ENCODE measurements at regions not wholly inside any gene's neighbourhood (a gene's known extent, or its start where the extent isn't known, plus 50 kb on each side); places are given as distances from the start of the nearest gene placed in this dataset.
A peak's percentile ranks its signal among the peaks of the same experiment; 100 is the strongest.
"Not testable (repeated sequence)": the region's sequence is repeated elsewhere in the genome, so short reads cannot be mapped to it uniquely, and the experiment has no call there.

DNA sequence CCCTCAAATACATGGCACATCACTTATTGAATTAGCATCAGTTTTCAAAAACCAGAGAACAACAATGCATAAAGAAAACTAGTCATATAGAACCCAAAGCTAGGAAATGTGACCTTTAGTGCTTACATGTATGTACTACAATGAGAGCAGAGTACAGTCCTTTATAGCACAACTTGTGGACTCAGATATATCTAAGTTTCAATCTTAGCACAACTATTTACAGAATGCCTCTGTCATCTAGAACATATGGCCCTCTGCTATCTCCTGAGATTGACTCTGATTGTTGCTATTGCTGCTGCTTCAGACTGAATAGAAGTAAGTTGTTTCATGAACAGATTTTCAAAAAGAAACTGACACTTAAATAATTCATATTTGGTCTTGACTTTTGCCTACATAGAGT lies 1536.2 kb downstream of the EFNA5 start:
- DNase-seq (ENCODE audit: low read depth in 2 of 2), result no peak

DNA sequence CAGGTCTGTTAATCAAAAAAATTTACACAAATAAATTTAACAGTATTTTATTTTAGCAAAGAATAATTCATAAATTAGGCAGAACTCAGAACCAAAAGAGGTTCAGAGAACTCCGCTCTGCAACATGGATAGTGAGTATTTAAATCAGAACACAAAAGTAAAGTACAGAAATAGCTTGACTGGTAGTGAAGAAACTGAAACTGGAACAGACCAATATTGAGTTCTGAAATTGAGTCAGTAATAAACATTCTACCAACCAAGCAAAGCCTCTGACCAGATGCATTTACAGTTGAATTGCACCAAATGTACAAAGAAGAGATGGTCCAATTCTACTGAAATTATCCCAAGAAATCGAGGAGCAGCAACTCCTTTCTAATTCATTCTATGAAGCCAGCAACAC lies 1542.8 kb downstream of the EFNA5 start:
- no peak for DNase-seq (ENCODE audit: low read depth in 2 of 2)

DNA sequence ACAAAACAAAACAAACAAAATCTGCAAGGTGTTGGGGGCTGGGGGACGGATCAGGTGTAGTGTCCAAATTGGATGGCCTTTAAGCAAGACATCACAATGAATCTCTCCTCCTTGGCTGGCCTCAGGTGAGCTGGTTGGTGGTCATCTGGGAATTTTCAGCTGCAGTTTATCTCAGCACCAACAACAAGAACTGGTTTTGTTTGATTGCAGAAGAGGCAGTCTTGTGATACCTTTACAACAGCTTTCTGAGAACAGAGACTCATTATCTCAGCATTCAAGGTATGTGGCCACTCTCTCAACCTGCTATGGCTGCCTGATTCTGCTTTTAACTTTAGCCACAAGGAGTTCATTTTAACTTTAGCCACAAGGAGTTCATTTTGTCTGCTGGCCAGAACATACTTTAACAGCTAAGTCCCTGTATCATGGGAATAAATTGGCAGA lies 1543.4 kb downstream of the EFNA5 start:
- no peak for DNase-seq (ENCODE audit: low read depth in 2 of 2)

DNA sequence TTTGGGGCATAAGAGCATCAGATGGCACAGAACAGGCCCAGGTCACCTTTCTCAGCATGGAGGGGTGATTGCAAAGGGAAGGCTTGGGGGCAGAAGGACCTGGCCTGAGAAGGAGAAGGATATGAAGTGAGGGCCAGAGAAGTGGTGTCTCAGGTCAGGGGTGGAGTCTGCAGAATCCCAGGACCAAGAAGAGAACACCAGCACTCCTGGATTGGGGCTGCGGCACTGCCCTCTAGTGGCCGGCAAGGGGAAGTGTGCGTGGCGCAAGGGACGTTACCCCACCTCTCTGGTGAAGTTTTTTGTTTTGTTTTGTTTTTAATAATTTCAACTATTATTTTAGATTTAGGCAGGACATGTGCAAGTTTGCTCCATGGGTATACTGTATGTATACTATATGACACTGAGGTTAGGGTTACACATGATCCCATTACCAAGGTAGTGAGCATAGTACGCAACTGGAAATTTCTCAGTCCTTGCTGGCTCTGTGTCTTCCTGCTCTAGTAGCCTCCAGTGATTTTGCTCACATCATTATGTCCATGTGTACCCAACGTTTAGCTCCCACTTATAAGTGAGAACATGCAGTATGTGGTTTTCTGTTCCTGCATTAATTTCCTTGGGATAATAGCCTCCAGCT lies 1548.6 kb downstream of the EFNA5 start:
- DNase-seq (ENCODE audit: low read depth in 2 of 2), result peak in 1 of 2 donors; percentile 8

DNA sequence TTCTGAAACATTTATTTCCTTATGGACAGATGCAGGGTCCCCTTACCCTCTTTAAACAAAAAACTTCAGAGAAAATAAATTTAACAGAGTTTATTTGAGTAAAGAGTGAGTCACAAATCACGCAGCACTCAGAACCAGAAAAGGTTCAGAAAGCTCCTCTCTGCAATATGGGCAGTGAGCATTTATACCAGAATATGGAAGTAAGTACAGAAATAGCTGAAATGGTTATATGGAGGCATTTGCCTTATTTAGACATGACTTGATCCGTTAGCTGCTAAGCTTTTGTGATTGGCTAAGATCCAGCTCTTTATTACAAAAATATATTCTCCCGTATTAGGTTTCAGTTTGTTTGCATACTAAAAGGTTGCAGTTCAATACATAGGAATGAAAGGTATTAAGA lies 1554.1 kb downstream of the EFNA5 start:
- no peak for DNase-seq (ENCODE audit: low read depth in 2 of 2)

DNA sequence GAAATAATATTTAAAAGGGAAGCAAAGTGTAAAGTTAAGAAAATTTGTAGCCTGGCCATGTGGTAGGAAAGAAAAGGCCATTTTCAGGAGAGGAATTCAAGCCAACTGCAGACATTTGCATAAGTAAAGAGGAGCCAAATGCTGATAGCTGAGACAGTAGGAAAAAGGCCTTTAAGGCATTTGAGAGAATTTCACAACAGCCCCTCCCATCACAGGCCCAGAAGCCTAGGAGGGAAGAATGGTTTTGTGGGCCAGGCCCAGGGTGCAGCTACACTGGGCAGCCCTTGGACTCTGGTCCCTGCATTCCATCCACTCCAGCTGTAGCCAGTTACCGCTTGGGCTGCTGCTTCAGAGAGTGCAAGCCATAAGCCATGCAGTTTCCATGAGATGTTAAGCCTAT lies 1556.8 kb downstream of the EFNA5 start:
- no peak for DNase-seq (ENCODE audit: low read depth in 2 of 2)

DNA sequence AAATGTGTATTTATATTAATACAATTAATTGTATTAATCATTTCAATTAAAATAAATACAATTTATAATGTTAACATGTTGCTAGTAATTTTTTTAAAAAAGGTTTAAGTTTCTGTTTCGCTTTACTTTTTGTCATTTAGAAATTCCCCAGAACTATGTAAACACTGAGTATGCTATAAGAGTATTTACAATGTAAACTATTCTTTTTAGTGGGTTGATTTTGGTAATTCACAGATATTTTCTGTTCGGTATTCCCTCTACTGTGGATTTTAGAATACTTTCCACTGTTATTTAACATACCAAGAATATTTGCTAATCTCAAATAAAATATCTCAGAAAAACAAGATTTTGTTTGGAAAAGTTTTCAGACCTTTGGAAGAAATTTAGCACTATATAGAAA lies 1564.4 kb downstream of the EFNA5 start:
- DNase-seq (ENCODE audit: low read depth in 2 of 2), result no peak

DNA sequence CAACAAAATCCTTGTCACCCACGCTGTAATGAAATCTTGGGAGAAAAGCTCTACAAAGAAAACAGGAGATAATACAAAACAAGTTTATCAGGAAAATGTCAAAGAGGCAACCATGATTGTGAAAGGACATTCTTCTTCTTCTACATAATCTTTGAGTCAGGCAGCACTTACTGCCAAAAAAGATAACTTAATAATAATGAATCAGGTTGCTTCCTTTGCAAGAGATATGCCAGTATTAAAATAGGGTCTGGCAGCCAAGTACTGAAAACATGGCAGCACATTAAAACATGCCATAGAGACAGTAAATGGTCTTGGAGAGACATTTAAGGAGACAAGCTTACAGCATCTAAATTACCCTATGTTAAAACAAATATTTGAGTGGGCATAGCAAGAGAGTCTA lies 1573.4 kb downstream of the EFNA5 start:
- no peak for DNase-seq (ENCODE audit: low read depth in 2 of 2)

DNA sequence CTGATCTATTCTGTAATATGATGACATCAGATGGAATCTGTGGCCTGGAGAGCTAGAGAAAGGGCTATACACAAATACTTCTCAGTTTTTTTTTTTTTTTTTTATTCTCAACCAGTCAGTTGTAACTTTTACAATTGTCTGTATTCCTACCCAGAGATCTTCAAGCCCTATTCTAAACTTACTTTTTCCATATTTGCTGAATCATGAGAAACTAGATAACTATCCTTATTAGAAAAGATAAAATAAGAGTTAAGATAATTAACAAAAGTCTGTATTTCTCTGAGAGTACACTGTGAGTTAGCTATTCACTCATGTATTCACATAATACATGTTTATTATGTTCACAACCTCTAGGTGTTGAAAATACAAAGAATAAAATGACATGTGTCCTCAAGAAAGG lies 1575.9 kb downstream of the EFNA5 start:
- no peak for DNase-seq (ENCODE audit: low read depth in 2 of 2)

DNA sequence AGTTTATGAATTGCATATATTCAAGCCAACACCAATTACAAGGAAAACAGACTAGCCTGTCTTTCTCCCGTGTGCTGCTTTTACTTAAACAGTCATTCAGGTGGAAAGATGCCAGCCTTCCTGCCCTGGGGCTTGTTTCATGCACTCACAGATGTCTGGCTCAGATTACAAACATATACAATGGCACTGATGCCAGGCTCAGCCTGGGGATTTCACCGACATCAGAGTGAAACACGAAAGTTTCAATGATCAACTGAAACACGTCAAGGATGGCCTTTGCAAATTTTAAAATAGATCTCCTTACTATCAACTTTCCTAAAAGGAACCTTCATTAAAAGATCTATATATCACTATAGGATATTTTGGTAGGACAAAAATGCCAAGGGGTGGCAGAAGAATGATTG lies 1576.5 kb downstream of the EFNA5 start:
- no peak for DNase-seq (ENCODE audit: low read depth in 2 of 2)

DNA sequence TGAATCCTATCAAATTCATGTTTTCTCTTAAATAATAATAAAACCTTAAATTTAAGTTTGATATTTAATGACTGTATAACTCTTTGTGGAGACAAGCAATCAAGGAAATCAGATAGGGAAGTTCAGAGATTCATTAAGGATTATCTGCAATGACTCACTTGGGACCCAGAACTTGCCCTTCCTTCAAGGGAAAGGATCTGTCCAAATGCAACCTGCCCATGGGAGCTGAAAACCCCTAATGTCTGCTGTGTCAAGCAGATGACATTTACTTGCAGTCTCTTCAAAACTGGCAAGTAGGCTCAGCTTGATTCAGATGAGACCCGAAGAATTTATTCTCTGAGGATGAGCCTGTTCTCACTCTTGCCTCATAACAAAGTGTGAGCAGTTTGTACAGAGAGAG lies 1577.6 kb downstream of the EFNA5 start:
- no peak for DNase-seq (ENCODE audit: low read depth in 2 of 2)

DNA sequence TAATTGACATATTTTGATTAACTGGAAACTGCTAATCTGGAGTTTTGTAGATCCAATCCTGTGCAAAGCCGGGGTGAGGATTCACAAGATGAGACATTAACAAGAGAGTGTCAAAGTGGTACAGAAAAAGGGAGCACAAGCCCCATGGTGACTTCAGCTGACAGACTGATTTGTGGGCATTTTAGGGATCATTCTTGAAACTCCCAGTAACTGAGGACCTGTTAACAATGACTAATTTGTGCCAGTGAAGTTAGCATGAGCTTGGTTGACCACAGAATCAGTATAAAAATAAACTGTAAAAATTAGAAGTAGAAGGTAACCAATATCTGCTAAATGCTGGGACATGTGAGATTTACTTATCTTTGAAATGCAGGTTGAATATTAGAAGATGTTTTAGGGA lies 1578.3 kb downstream of the EFNA5 start:
- DNase-seq (ENCODE audit: low read depth in 2 of 2), result no peak

DNA sequence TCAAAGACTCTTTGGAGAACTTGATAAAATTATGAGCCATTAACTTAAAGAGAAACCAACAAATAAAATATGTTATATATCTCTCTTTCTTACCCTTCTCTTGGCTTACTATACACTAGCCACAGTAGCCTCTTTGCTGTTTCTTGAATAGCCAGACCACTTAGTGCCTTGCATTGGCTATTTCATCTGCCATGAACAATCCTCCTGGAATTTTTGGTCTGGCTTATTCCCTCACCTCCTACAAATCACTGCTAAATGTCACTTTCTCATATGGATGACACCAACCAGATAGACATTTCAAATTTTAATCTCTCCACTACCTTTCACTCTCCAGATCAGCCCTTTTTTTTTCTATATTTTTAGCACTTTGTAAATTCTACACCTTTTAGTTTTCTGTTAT lies 1581.7 kb downstream of the EFNA5 start:
- no peak for DNase-seq (ENCODE audit: low read depth in 2 of 2)

DNA sequence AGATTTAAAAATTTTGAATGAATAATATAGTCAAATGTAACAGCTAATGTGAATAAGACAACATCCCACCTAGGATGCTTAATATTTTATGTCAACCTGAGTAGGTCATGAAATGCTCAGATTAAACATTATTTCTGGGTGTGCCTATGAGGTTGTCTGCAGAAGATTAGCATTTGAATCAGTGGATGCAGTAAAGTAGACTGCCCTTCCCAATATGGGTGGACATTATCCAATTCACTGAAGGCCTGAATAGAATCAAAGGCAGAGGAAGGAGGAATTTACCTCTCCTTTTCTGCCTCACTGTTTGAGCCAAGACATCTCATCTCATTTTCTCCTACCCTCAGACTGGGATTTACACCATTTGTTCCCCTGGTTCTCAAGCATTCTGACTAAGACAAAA lies 1582.3 kb downstream of the EFNA5 start:
- DNase-seq (ENCODE audit: low read depth in 2 of 2), result no peak

DNA sequence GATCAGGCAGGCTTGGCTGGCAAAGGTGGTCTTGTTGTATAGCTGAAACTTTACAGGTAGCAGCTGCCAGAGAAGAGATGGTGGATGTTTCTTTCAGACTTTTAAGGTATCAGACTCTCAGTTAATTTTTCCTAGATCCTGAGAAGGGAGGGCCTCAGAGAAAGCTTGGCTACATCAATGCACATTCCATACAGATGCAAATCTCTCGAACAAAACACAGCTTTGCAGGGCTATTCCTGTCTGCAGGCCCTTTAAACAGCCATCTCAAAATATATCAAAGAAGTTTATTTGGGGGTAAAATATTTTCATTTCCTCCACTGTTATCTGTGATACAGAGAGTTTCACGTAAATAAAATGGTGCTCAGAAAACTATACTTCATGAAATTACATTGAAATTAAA lies 1584.4 kb downstream of the EFNA5 start:
- DNase-seq (ENCODE audit: low read depth in 2 of 2), result no peak

DNA sequence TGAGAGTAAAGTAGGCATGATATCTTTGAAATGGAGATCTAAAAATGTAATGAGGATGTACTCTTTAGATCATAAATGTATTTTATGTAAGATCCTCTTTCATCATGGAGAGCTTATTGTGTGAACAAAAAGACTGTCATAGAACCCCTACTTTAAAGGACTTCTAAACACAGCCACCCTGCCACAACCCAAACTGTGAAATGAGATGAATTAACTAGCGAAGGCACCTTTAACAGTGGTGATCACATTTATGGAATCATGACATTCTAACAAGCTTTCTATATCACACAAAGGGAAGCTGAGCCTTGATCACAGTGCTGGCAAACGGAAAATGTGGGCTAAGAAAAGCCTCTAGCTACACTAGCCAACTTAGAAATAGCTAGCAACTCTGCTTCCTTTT lies 1585.2 kb downstream of the EFNA5 start:
- no peak for DNase-seq (ENCODE audit: low read depth in 2 of 2)

DNA sequence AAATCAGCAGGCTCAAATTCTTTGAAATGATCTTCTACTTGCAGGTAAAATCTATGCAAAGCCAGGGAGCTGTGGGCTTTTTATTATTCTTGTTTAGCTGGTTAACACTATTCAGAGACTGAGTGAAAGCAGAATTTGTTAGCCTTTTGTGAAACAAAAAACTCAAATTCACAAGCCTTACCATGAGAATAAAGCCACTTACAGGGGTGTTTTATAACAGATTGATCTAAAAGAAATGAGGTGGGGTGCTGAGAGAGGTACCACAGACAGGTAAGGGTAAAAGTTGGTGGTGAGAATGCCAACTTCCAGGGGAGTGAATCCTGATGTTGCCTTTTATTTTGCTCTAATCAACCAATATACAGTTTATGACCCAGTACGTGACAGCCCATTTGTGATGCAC lies 1585.6 kb downstream of the EFNA5 start:
- DNase-seq (ENCODE audit: low read depth in 2 of 2), result no peak

DNA sequence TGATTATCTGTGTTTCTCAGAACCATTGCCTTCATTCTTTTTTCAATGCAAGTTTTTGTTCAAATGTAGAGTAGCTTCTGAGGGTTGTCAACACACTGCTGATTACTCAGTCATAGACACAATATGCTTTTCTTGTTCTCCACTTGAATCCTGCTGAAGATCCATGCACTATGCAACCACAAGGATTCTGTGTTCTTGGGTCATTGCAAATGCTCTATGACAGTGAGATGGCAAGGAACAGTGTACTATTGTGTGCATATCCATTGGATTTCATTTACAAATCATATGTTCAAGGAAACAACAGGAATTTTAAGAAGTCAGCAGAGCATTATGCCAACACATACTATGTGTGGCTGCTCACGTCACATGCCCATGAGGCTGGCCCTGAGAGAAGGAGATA lies 1590.2 kb downstream of the EFNA5 start:
- DNase-seq (ENCODE audit: low read depth in 2 of 2), result no peak

DNA sequence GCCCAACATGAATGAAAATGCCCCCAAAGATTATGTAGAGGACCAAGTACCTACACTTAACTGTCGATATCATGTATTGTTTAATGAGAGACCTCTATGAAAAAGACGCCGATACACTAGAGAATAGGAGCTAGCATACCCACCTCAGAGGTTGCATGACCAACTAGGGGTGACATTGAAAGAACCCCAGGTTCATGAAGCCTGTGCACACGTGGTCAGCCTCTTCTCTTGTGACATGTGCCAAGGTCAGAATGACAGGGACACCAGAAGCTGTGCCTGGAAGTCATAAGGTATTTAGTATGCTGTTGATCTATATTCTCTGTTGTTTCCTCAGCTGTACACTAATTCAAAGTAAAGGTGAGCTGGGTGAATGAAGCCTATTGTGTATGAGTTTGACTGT lies 1594.1 kb downstream of the EFNA5 start:
- DNase-seq (ENCODE audit: low read depth in 2 of 2), result no peak

DNA sequence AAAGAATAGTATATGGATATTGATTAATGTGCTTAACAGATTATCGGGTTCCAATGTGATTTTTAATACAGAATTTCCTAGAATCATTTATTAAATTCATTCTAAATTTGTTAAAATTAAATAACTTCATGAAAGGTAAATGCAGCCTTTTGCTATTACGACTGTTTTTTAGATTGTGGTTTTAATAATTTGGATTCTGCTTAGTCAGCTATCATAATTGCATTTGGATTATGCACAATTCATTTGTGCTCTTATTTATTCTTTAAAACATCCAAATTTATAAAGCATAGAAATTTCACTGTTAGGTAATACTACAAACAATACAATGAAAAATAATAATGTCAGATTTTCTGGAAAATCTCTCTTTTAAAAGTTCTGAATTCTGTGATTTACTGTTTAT lies 1598.5 kb downstream of the EFNA5 start:
- no peak for DNase-seq (ENCODE audit: low read depth in 2 of 2)

DNA sequence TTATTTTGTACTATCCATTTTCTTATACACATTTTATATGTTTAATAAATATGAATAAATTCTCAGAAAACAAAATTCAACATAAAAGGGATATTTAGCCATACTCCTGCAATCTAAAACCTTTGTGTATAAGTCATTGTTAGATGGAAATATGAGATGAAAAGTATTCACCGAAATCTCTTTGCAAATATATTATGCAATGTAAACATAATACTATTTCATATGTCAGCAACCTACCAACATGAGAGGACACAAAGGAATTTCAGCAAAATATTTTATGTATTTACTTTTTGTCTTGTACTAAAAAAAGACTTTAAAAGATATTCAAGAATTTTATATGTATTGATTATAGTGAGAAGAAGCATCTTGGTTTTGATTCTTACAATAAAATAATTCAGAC lies 1623.4 kb downstream of the EFNA5 start:
- DNase-seq (ENCODE audit: low read depth in 2 of 2), result no peak

DNA sequence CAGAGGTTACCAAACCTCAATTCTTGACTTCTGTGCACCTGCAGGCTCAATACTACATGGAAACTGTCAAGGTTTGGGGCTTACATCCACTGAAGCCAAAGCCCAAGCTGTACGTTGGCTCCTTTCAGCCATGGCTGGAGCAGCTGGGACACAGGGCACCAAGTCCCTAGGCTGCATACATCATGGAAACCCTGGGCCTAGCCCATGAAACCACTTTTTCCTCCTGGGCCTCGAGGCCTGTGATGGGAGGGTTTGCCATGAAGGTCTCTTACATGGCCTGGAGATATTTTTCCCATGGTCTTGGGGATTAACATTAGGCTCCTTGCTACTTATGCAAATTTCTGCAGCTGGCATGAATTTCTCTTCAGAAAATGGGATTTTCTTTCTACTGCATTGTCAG lies 1638.7 kb downstream of the EFNA5 start:
- DNase-seq (ENCODE audit: low read depth in 2 of 2), result not testable (repeated sequence)

DNA sequence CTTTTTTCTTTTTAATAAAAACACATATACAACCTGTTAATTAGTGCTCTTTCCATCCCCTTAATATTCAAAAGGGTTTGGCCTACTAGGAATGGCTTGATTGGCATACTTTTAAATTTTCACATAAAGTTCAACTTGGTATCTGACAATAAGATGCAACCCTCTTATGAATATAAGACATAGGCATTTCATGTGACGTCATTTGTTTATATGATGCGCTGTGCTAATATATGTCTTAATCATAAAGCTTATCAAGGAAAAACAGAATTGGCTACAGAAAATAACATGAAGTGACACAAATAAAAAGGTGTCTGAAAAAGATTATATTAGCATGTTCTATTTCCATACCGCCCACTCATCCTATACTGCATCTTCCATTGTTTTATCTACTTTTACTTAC lies 1642.4 kb downstream of the EFNA5 start:
- no peak for DNase-seq (ENCODE audit: low read depth in 2 of 2)

DNA sequence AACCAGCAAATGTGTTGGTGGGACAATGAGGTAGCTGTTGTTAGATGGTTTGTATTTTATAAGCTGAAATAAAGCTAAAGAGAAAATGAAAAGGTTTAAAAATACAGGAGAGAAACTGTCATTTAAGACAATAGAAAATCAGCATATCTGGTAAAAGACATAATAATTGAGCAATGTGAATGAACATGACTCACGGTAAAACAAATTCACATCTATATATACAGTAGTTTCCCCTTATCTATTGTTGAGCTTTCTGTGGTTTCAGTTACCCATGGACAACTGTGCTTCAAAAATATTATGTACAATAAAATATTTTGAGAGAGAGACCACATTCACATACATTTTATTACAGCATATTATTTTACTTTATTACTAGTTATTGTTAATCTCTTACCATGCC lies 1649.8 kb downstream of the EFNA5 start:
- no peak for DNase-seq (ENCODE audit: low read depth in 2 of 2)

DNA sequence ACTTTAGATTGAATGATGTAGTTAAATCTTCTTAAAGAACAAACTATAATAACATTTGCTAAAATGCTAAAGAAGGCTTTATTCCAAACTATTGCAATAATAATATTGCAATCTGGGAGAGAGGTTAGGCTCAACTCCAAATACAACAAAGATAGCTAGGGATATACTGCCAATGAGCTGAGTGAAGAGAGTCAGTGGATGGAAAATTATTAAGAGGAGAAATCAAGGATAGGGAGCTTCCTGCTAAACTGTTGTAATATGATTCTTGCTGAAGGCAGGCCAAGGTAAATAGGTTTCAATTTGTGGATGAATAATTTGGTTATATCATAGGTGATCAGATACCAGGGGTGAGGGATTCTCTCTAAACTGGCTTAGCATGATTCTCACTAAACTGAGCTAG lies 1651.5 kb downstream of the EFNA5 start:
- DNase-seq (ENCODE audit: low read depth in 2 of 2), result no peak

All from stimulated activated CD4-positive, alpha-beta T cell treated with anti-CD3 and anti-CD28 coated beads, Interleukin-4, amount 100 ng/mL, for 48 hours (primary cell).